Adrenal gland (tissue), 9 donors: ENCODE measurements at regions not wholly inside any gene's neighbourhood (a gene's known extent, or its start where the extent isn't known, plus 50 kb on each side); places are given as distances from the start of the nearest gene placed in this dataset.

Source experiments
- DNase-seq, 7 donors: peaks; one replicate each; pipeline ENCODE4 v3.0.0-alpha.2; 2019 to 2020
- H3K27ac ChIP-seq, 5 donors: fragments of 200-600 bp; sonication (generic) in 4 of 5; 1 replicate in 3 of 5; 2 replicates in 2 of 5; pipeline versions ENCODE4 v1.5.1 to v1.8.0; 2016 to 2020; ENCODE audit warnings: mild to moderate bottlenecking in 1 of 5
- H3K27me3 ChIP-seq: fragments of 200-600 bp; 2 replicates; pipeline ENCODE4 v1.8.0; 2021
- H3K36me3 ChIP-seq, 2 donors: fragments of 200-600 bp; replicated peaks in 1 of 2; 1 replicate in 1 of 2; 2 replicates in 1 of 2; pipeline versions ENCODE4 v1.5.1 to v1.8.0; 2018 to 2022
- H3K4me1 ChIP-seq, 2 donors: fragments of 200-600 bp; replicated peaks in 1 of 2; 1 replicate in 1 of 2; 2 replicates in 1 of 2; pipeline versions ENCODE4 v1.5.1 to v1.8.0; 2018 to 2021
- H3K4me3 ChIP-seq, 4 donors: fragments of 200-600 bp; sonication (generic) in 3 of 4; one replicate each; pipeline ENCODE4 v1.5.1; 2016 to 2018
- H3K9me3 ChIP-seq, 3 donors: fragments of 200-600 bp; sonication (generic) in 1 of 3; replicated peaks in 1 of 3; 1 replicate in 2 of 3; 2 replicates in 1 of 3; pipeline versions ENCODE4 v1.5.1 to v1.8.0; 2016 to 2021
- POLR2A ChIP-seq, 2 donors: fragments of 450-650 bp; IDR thresholded peaks; one replicate each; pipeline ENCODE4 v1.6.1; 2017; ENCODE audit warnings: antibody characterized with exemption in 2 of 2, mild to moderate bottlenecking in 2 of 2, moderate library complexity in 1 of 2
- WGBS, 4 donors: extraction: QIAGEN DNeasy Blood & Tissue Kit in 2 of 4; methylation state at CpG; one replicate each; pipeline versions ENCODE4 v1.1.5 to v1.1.7; 2013 to 2017; 5-methylcytosine and 5-hydroxymethylcytosine counted together
- intact Hi-C, 2 donors: fragments of 100-400 bp; cut with DNase I; formaldehyde crosslinking; loops; one replicate each; pipeline versions ENCODE4 v1.14.1 to v1.15.0; 2022 to 2023
- TF ChIP-seq, protein P1 (sequence below), 6 experiments: fragments of 450-650 bp in 4 of 6; fragments of 200-600 bp in 2 of 6; sonication (generic) in 1 of 6; IDR thresholded peaks; 1 replicate in 5 of 6; 2 replicates in 1 of 6; pipeline versions ENCODE4 v1.5.1 to v1.8.0; 2016 to 2021; ENCODE audit warnings: antibody characterized with exemption in 6 of 6, mild to moderate bottlenecking in 2 of 6, moderate library complexity in 1 of 6
- donor health status: healthy with polysubstance abuse.
- donor health status: Bipolar disorder and iron deficiency.
- donor health status: DM: yes; HTN: yes; CAD: no.
- donor health status: DM: no; HTN: no; CAD: no.
- donor health status: DM: no; HTN: no; CAD: no.

DNA sequence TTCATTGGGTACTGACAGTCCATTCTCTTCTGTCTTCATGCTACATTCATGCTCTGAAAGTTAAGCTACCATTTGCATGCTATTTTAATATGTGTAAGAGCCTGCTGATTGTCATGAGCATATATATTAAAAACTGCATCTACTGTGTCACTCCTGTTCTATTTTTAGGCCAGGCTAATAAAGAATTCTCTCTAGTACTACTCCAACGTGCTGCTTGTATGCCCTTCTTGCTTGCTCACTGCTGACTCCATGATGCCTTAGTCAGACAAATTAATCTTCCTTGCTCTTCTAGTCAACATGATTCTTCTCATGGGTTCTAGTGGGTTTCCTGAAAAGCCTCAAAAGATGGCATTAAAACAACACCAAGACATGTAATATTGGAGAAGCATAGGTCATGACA lies 1600.1 kb downstream of the DPP10 start:
- H3K27me3 ChIP-seq = no peaks in the 10 kb centered on the region
- no peaks in the 10 kb centered on the region for H3K4me1 ChIP-seq
- no peak for DNase-seq
- H3K27ac ChIP-seq = no peak overlapping the region
- 43 to 72% (median 56%) methylated on average over 1 of the region's 1 CpG for WGBS, 4 donors
- no peaks in the 10 kb centered on the region for H3K36me3 ChIP-seq
- no peak overlapping the region for H3K4me3 ChIP-seq
- intact Hi-C loops = no loop called here
- no peaks in the 10 kb centered on the region for H3K9me3 ChIP-seq
- TF ChIP-seq, protein P1, sequence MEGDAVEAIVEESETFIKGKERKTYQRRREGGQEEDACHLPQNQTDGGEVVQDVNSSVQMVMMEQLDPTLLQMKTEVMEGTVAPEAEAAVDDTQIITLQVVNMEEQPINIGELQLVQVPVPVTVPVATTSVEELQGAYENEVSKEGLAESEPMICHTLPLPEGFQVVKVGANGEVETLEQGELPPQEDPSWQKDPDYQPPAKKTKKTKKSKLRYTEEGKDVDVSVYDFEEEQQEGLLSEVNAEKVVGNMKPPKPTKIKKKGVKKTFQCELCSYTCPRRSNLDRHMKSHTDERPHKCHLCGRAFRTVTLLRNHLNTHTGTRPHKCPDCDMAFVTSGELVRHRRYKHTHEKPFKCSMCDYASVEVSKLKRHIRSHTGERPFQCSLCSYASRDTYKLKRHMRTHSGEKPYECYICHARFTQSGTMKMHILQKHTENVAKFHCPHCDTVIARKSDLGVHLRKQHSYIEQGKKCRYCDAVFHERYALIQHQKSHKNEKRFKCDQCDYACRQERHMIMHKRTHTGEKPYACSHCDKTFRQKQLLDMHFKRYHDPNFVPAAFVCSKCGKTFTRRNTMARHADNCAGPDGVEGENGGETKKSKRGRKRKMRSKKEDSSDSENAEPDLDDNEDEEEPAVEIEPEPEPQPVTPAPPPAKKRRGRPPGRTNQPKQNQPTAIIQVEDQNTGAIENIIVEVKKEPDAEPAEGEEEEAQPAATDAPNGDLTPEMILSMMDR (IDR thresholded peaks at IDR 0.05) = no peak
- no peak for TF ChIP-seq POLR2A (IDR thresholded peaks at IDR 0.05)

DNA sequence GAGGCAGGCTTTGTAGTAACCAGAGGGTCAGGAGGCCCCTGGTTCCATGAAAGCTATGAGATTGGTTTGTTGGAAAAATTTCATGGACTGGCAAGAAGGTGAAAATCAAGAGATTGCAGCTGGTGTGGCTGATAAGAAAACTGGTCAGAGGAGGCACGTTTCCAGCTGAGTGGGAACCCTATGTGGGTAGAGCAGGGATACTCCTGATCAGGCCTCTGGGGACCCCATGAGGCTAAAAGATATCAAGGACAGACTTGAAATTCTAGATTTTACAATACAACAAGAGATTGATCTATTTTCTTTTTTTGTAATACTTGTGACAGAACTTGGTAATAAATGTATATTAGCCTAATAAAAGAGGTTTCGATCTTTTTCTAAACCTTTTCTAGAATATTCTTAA lies 1615.1 kb downstream of the DPP10 start:
- intact Hi-C loops = no loop called here
- Histone ChIP-seq H3K4me3 (no peak overlapping the region), H3K27ac (no peak overlapping the region), H3K9me3 (no peaks in the 10 kb centered on the region), H3K4me1 (no peaks in the 10 kb centered on the region), H3K36me3 (no peaks in the 10 kb centered on the region), H3K27me3 (no peaks in the 10 kb centered on the region)
- WGBS, 4 donors = 51 to 53% (median 53%) methylated on average over 2 of the region's 2 CpGs
- peak in 1 of 7 donors; percentile 1 for DNase-seq
- TF ChIP-seq POLR2A (IDR thresholded peaks at IDR 0.05) = no peak
- TF ChIP-seq, protein P1 (IDR thresholded peaks at IDR 0.05) = no peak

GRCh38 chr2:116061023-116061422 lies 1618.6 kb downstream of the DPP10 start:
- WGBS, 4 donors = 60 to 73% (median 67%) methylated on average over 5 of the region's 5 CpGs
- intact Hi-C loops = no loop called here
- no peak for TF ChIP-seq POLR2A (IDR thresholded peaks at IDR 0.05)
- TF ChIP-seq, protein P1 (IDR thresholded peaks at IDR 0.05) = no peak

DNA sequence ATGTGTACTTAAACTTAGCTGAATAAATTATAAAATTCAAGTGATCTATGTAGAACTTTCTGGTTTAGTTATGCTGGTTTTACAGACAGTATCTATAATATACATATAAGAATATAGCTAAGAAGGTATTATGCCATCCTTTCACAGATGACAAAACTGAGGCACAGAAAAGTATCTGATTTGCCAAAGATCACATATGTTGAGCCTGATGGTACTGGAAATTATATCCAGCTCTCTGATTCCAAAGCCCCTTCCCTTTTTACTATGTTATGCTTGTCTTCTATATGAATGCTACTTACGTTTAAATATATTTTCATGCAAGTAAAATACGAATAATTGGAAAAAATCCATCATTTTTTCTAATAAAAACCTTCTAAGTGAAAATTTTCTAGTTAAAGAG lies 1631.3 kb downstream of the DPP10 start:
- Histone ChIP-seq H3K27me3 (no peaks in the 10 kb centered on the region), H3K36me3 (no peaks in the 10 kb centered on the region), H3K4me3 (no peak overlapping the region), H3K27ac (no peak overlapping the region), H3K9me3 (peaks cover 0 to under 1% (median 0%) of the 10 kb centered on the region in 3 donors), H3K4me1 (no peaks in the 10 kb centered on the region)
- no peak for DNase-seq
- 61 to 80% (median 71%) methylated on average over 2 of the region's 2 CpGs for WGBS, 4 donors
- TF ChIP-seq, protein P1 (IDR thresholded peaks at IDR 0.05) = no peak
- intact Hi-C loops = no loop called here

More at GRCh38 chr2:116061023-116061422, 1618.6 kb downstream of the DPP10 start:
- Histone ChIP-seq H3K4me3 (no peak overlapping the region), H3K4me1 (no peaks in the 10 kb centered on the region), H3K27ac (no peak overlapping the region), H3K9me3 (no peaks in the 10 kb centered on the region), H3K36me3 (no peaks in the 10 kb centered on the region), H3K27me3 (no peaks in the 10 kb centered on the region)
- DNase-seq = no peak
